ENCODE measurements at regions not wholly inside any gene's neighbourhood (a gene's known extent, or its start where the extent isn't known, plus 50 kb on each side); places are given as distances from the start of the nearest gene placed in this dataset.
"Not testable (repeated sequence)": the region's sequence is repeated elsewhere in the genome, so short reads cannot be mapped to it uniquely, and the experiment has no call there.

DNA sequence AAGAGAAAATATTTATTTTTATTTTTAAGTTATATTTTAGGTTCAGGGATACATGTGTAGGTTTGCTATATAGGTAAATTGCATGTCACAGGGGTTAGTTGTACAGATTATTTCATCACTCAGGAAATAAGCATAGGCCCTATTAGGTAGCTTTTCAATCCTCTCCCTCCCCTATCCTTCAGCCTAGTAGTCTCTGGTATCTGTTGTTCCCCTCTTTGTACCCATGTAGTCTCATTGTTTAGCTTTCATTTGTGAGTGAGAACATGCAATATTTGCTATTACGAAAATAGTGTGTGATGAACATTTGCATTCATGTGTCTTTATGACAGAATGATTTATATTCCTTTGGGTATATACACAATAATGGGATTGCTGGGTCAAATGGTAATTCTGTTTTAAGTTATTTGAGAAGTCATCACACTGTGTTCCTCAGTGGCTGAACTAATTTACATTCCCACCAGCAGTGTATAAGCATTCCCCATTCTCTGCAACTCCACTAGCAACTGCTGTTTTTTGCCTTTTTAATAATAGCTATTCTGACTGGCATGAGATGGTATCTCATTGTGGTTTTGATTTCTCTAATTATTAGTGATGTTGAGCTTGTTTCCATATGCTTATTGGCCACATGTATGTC lies 863.3 kb downstream of the TTLL7 start:
- not testable (repeated sequence) for DNase-seq (ENCODE audit: low read depth in 3 of 3)

- DNase-seq (ENCODE audit: low read depth in 3 of 3) = not testable (repeated sequence)
These were observed 864.5 kb downstream of the TTLL7 start for GRCh38 chr1:83134322-83135014.

DNA sequence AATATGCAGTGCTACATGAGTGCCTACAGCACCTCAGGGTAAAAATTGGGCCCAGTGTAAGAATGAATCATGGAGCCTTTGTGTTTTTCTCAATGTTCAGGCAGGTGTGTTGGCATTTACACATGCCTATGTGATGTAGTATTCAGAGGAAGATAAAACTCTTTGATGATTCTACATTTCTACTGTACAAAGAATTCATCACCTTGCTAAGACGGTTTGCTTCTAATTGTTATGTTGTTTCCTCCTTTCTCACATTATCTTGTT lies 867.3 kb downstream of the TTLL7 start:
- no peak for DNase-seq (ENCODE audit: low read depth in 3 of 3)

DNA sequence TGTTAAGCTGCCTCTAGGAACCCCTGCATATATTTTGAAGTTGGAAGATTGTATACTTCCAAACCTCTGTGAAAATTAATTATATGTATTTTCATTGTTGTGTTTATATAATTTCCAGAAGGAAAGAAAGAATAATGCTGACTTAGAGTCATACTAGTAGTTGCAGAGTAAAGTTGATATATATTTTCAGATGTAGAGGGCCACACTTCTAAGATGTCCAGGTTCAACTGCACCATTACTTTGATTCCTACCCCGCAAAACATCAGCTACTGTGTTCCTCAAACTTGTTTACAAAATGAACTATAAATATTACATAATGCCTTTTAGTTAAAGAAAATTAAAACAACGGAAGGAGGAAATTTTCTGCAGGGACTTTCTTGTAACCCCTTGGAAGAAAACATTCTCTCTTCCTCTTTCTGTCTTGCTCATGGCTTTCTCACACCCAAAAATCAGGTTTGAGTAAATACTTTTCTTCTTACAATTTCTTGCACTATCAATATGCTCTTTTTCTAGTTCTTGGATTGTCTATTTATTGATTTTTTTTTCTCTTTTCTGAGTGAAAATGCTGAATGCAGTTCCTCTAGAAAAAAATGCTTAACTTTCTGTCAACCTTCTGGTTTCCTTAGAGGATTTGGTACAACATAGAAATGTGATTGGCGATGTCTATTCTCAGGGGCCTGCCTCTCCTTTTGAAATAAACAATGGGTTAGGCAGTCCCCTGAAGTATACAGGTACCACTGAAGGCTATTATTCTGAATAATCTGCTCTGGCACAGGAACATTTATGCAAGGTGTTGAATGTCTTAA lies 867.8 kb downstream of the TTLL7 start:
- DNase-seq (ENCODE audit: low read depth in 3 of 3) = no peak

GRCh38 chr1:83129107-83129506 lies 869.8 kb downstream of the TTLL7 start:
- no peak for DNase-seq (ENCODE audit: low read depth in 3 of 3)

DNA sequence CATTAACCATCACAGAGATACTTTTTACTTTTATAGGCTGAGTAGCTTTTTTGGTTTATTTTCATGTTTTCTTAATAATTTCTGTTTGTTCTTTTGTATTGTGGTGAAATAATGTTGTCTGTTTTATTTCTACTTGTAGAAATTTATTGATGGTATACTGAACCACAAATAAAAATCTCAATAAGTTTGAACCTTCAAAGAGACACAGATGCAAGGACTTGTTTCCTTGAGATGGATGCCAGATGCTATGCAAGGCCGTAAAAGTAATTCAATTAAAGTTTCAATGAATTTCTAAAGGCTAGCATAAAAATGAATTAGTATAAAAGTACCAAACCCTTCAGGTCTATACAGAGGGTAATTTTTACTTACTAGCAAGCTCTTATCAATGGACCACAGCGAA lies 873.5 kb downstream of the TTLL7 start:
- no peak for DNase-seq (ENCODE audit: low read depth in 3 of 3)

GRCh38 chr1:83123019-83123418 lies 875.9 kb downstream of the TTLL7 start:
- no peak for DNase-seq (ENCODE audit: low read depth in 3 of 3)

- DNase-seq (ENCODE audit: low read depth in 3 of 3) = no peak
These were observed 880.5 kb downstream of the TTLL7 start for GRCh38 chr1:83118472-83118871.

DNA sequence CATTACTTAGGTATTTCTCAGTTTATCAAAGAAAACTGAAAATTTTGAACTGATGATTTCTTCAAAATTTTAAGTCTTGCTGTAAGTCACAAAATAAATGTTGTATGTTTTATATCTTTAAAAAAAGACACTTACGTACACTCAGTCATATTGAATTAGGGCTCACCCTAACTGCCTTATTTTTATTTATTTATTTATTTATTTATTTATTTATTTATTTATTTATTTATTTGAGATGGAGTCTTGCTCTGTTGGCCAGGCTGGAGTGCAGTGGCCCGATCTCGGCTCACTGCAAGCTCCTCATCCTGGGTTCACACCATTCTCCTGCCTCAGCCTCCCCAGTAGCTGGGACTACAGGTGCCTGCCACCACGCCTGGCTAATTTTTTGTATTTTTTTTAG lies 881.9 kb downstream of the TTLL7 start:
- not testable (repeated sequence) for DNase-seq (ENCODE audit: low read depth in 3 of 3)

DNA sequence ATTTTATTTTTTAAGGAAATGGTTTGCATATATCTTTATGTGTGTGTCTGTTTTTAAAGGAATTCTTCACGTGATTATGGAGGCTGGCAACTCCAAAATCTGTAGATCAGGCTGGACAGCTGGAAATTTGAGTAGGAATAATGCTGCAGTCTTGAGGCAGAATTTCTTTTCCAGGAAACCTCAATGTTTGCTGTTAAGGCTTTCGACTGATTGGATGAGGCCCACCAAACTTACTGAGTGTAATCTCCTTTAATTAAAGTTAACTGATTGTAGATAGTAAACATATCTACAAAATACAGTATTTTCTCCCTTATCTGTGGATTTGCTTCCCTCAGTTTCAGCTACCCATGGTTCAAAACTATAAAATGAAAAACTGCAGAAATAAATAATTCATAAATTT lies 883.1 kb downstream of the TTLL7 start:
- DNase-seq (ENCODE audit: low read depth in 3 of 3) = no peak

GRCh38 chr1:83114136-83114834 lies 884.6 kb downstream of the TTLL7 start:
- no peak for DNase-seq (ENCODE audit: low read depth in 3 of 3)

- DNase-seq (ENCODE audit: low read depth in 3 of 3) = no peak
These were observed 885.3 kb downstream of the TTLL7 start for GRCh38 chr1:83113652-83114051.

DNA sequence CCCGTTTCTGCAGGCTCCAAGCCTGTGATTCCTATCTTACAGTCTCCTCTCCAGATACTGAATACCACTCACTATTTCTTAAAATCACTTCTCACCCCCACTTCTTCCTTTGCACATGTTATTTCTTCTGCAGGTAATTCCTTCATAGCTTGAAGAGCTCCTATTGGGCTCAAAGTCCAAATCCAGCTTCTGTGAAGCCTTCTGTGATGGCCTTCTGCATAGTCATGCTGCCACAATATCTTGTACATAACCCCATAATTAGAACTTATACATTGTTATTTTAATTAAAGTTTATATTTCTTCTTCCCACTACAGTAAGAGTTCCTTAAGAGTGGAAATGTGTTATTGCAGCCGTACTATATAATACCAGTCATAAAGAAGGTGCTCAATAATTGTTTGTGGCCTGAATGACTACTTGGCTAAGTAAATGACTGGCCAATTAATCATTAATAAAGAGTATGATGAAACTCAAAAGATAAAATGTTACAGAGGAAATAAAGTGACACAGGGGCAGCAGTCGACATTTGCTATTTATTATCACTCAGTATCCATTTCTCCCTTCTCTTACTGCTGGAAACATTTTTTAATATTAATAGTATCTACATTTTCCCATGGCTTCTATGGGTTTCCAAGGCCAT lies 886.6 kb downstream of the TTLL7 start:
- no peak for DNase-seq (ENCODE audit: low read depth in 3 of 3)

DNA sequence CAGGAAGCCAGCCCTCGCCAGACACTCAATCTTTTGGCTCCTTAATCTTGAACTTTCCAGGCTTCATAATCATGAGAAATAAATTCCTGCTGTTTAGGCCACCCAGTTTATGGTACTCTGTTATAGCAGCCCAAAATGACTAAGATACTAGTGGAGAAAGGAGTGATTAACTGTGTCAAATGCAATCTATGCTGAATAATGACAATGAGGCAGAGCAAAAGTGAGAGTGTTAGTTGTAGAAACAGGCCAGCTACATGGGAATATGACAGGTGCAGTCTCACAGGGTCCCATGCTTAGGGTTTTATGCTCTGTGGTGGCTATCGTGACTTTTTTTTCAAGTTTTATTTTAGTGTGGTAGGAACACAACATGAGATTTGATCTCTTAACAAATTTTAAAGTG lies 888.8 kb downstream of the TTLL7 start:
- no peak for DNase-seq (ENCODE audit: low read depth in 3 of 3)

GRCh38 chr1:83109692-83110091 lies 889.2 kb downstream of the TTLL7 start:
- no peak for DNase-seq (ENCODE audit: low read depth in 3 of 3)

- no peak for DNase-seq (ENCODE audit: low read depth in 3 of 3)
These were observed 894.4 kb downstream of the TTLL7 start for GRCh38 chr1:83104558-83104957.

DNA sequence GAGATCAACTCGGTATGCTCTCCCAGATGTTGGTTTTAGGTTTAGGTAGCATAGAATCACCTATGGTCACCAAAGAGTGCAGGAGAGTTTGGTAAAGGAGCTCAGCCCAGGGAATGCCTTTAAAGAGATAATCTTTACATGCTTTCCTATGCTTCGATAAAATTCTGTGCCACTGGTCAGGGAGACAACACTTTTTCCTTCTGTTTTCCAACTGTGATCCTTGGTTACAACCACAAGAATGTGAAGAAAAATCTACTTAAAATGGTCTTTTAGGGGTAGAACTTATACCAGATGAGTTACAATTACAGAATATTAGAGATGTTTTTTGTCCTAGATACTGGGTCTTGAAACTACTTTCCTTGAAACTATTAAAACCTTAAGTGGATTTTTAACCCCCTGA lies 895.6 kb downstream of the TTLL7 start:
- DNase-seq (ENCODE audit: low read depth in 3 of 3) = no peak

- DNase-seq (ENCODE audit: low read depth in 3 of 3) = no peak
These were observed 896.3 kb downstream of the TTLL7 start for GRCh38 chr1:83102630-83103071.

DNA sequence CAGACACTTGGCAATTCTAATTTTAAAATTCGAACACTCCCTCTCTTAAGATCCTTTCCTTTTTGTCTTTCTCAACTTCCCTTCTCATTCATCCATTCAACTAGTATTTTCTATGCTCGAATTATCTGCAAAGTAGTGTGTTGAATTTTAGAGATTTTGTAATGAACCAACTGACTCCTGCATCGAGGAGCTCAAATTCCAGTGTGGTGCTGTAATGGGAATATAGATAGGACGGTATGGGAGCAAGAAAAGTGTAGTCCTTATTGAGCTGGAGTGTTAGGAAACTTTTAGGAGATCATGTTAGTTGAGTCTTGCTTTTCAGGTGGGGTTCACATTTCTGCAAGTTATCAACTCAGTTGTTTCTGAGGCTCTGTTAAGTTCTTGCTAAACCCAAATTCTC lies 897.5 kb downstream of the TTLL7 start:
- no peak for DNase-seq (ENCODE audit: low read depth in 3 of 3)

DNA sequence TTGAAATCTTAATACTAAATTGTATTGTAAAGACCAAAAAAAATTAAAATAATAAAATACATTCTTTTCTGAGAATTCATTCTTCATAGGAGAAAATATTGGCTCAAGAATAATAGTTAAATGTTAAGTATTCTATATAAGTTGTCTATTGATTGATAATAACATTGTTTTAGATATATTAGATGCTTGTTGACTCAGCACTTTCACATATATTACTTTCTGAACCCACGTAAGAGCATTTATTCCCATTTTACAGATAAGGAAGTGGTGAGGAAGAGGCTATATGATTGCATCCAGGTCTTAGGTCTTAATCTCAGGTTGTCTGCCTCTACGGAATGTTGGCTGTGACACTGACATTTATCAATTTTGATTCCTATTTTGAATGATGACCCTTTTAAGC lies 898.8 kb downstream of the TTLL7 start:
- no peak for DNase-seq (ENCODE audit: low read depth in 3 of 3)

GRCh38 chr1:83098791-83099190 lies 900.1 kb downstream of the TTLL7 start:
- DNase-seq (ENCODE audit: low read depth in 3 of 3) = no peak

DNA sequence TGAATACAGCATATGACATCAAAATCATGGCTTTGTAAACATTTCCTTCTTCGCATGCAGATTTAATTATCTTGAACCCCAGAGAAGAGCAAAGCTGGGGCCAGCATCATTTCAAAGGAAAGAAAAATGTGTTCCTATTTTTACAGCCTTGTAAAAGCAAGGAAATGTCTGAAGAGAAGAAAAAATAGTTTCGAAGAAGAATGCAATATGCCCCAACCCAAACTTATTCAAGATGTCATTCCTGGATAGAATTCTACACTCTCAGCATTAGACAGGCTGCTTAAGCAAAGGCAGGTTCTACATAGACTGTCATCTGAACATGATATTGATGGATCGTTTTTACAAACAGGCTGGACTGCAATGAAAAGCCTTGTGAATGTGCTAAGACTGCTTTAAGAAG lies 900.8 kb downstream of the TTLL7 start:
- no peak for DNase-seq (ENCODE audit: low read depth in 3 of 3)
